ENCODE measurements at regions not wholly inside any gene's neighbourhood (a gene's known extent, or its start where the extent isn't known, plus 50 kb on each side); places are given as distances from the start of the nearest gene placed in this dataset.
A peak's percentile ranks its signal among the peaks of the same experiment; 100 is the strongest.

DNA sequence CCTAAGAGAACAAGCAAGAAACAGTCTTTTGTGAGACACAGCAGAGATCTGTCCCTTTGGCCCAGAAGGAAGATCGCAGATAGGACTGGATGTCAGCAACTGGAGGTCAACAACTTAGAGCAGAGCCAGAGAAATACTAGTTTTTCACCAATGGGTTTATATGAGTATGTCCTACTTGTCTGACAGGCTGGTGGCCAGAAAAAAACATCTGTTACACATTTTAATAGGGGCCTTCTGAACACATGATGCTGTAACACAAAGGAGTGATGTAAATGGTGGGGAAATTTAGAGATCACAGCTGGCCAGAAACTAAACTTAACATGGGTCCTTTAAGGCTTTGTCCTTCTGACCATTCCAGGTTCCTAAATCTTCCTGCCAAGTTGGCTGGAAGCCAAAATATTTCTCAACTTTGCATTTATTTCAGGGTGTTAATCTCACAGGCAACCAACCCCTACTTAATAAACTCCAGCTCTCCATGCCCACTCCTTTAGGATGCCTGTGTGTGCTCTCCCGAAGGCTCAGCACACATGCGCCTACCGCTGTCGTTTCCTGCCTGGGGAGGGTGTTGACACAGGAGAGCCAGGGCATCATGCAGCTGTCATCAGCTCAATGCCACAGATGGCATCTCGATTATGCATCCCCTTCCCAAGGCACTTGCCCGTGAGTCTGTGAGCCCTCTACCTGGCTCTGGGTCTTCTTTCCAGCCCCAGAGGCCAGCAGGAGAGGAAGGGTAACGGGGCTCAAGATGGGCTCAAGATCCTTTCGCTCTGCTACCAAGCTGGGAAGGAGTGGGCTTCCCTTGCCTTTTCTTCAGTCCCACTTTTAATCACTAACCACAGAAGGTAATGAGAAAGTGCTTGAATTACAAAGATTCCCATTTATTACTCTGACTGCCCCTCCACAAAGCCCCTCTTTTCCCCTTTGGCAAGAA lies 252.5 kb downstream of the ETAA1 start:
- no peaks in the 10 kb centered on the region for H3K27me3 ChIP-seq (ENCODE audit: control insufficient read depth, insufficient read depth, low read length)
- TF ChIP-seq, protein P1, sequence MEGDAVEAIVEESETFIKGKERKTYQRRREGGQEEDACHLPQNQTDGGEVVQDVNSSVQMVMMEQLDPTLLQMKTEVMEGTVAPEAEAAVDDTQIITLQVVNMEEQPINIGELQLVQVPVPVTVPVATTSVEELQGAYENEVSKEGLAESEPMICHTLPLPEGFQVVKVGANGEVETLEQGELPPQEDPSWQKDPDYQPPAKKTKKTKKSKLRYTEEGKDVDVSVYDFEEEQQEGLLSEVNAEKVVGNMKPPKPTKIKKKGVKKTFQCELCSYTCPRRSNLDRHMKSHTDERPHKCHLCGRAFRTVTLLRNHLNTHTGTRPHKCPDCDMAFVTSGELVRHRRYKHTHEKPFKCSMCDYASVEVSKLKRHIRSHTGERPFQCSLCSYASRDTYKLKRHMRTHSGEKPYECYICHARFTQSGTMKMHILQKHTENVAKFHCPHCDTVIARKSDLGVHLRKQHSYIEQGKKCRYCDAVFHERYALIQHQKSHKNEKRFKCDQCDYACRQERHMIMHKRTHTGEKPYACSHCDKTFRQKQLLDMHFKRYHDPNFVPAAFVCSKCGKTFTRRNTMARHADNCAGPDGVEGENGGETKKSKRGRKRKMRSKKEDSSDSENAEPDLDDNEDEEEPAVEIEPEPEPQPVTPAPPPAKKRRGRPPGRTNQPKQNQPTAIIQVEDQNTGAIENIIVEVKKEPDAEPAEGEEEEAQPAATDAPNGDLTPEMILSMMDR (IDR thresholded peaks at IDR 0.05; ENCODE audit: insufficient read depth, low read length, poor library complexity, severe bottlenecking) = no peak
- H3K36me3 ChIP-seq (ENCODE audit: control insufficient read depth, insufficient read depth, low read length) = no peaks in the 10 kb centered on the region
- no peak for DNase-seq (ENCODE audit: low read depth)
- H3K4me3 ChIP-seq (ENCODE audit: low read depth, low read length) = no peak overlapping the region

DNA sequence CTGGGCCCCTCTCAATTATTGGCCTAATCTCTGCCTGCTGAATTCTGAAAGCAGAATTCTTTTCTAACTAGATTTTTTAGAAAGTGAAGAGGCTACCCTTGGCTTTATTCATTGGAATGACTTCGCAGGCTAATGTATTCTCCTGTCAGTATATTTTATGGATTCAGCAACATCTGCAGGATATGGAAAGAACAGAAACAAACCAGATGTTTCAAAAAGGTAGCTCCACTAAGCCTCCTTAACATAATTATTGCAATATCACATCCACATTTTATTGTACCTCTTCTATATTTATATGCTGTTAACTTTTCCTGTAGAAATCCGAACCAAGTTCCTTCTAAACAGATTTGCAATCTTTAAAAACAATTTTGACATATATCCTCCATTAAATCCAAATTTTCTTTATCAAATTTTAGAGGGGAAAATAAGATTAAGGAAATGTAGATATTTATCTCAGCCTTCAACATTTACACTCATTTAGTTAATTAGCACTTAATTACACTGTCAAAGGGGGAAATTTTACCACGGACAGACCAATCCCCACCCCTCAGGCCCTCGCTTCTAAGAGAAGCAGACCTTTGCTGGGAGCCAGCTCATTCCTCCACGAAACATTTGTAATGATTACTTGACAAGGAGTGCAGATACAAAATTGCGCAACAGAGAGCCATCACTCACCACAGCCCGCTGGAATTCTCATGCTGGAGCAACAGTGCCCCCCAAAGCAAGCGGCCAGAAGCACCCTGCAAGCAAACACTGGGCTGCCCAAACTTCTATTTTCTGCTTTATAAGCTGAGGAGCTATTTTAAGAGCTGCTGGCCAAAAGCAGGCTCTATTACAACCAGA lies 253.4 kb downstream of the ETAA1 start:
- peak; percentile 67 for DNase-seq (ENCODE audit: low read depth)
- no peaks in the 10 kb centered on the region for H3K27me3 ChIP-seq (ENCODE audit: control insufficient read depth, insufficient read depth, low read length)
- TF ChIP-seq, protein P1 (IDR thresholded peaks at IDR 0.05; ENCODE audit: insufficient read depth, low read length, poor library complexity, severe bottlenecking) = peak; percentile 85

DNA sequence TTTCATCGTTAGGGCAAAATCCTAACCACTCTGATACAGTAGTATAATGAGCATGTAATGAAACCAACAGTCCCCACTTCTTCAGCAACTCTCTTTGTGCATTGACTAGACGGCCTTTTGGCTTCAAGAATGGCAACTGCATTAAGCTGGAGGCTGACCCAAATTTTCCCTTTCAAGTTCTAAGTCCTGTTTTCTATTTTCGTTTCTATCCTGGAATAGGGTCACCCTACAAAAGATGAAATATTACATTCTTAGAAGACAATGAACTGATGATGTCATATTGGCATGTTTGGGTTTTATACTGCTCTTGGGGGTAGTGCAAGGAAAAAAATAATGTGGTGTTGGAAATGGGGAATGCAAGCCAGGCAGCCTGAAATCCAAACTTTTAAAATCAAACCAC lies 254.4 kb downstream of the ETAA1 start:
- DNase-seq (ENCODE audit: low read depth) = no peak
- TF ChIP-seq, protein P1 (IDR thresholded peaks at IDR 0.05; ENCODE audit: insufficient read depth, low read length, poor library complexity, severe bottlenecking) = no peak
- H3K27me3 ChIP-seq (ENCODE audit: control insufficient read depth, insufficient read depth, low read length) = no peaks in the 10 kb centered on the region
- H3K4me3 ChIP-seq (ENCODE audit: low read depth, low read length) = no peak overlapping the region
- no peaks in the 10 kb centered on the region for H3K36me3 ChIP-seq (ENCODE audit: control insufficient read depth, insufficient read depth, low read length)

More for the DNA sequence above, 253.4 kb downstream of the ETAA1 start:
- Histone ChIP-seq H3K36me3 (ENCODE audit: control insufficient read depth, insufficient read depth, low read length) (no peaks in the 10 kb centered on the region), H3K4me3 (ENCODE audit: low read depth, low read length) (no peak overlapping the region)

DNA sequence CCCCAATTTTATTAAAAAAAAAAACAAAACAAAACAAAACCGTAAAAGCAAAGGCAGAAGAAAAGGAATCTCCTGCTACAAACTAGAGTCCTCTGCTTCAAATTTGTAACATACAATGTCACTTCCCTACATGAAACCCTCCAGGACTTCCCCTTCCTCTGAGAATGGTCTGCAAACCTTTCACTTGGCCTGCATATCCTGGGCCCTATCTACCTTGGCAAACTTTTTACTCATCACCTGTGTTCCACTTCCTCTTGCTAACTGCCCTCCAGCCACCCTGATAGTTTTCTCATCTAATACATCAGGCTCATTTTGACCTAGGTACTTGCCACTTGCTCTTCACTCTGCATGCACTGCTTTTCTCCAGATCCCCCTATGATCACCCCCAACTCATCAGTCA lies 255.5 kb downstream of the ETAA1 start:
- Histone ChIP-seq H3K4me3 (ENCODE audit: low read depth, low read length) (no peak overlapping the region), H3K36me3 (ENCODE audit: control insufficient read depth, insufficient read depth, low read length) (no peaks in the 10 kb centered on the region), H3K27me3 (ENCODE audit: control insufficient read depth, insufficient read depth, low read length) (no peaks in the 10 kb centered on the region)
- TF ChIP-seq, protein P1 (IDR thresholded peaks at IDR 0.05; ENCODE audit: insufficient read depth, low read length, poor library complexity, severe bottlenecking) = no peak
- DNase-seq (ENCODE audit: low read depth) = no peak

DNA sequence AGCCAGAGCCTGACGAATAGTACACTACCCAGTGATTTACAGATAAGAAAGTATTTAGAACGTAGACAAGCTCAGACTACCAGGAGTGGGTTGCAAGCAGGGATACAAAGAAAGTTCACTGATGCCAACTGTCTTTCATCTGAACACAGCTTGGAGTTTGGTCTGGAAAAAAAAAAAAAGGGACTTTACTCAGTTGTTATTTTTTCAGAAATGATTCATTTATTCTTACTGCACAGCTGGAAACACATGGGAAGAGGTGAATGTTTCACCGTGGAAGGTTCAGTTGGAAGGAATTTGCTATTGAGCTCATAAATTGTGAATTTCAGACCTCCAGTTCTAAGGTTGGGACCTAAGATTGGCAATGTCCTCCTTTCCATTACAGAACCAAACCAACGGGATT lies 259.7 kb downstream of the ETAA1 start:
- H3K27me3 ChIP-seq (ENCODE audit: control insufficient read depth, insufficient read depth, low read length) = no peaks in the 10 kb centered on the region
- no peak overlapping the region for H3K4me3 ChIP-seq (ENCODE audit: low read depth, low read length)
- TF ChIP-seq, protein P1 (IDR thresholded peaks at IDR 0.05; ENCODE audit: insufficient read depth, low read length, poor library complexity, severe bottlenecking) = no peak
- H3K36me3 ChIP-seq (ENCODE audit: control insufficient read depth, insufficient read depth, low read length) = no peaks in the 10 kb centered on the region
- no peak for DNase-seq (ENCODE audit: low read depth)
